Endothelial cell (in vitro differentiated cells): ENCODE measurements at regions not wholly inside any gene's neighbourhood (a gene's known extent, or its start where the extent isn't known, plus 50 kb on each side); places are given as distances from the start of the nearest gene placed in this dataset.

Experiments used
- DNase-seq: peaks from one replicate; pipeline ENCODE4 v3.0.0; 2021; ENCODE audit warnings: low spot score
- H3K27ac Mint-ChIP-seq: one replicate; pipeline ENCODE4 v1.8.0; 2021; ENCODE audit warnings: mixed read lengths, inconsistent platforms; ENCODE audit not compliant: unreplicated experiment
- H3K27me3 Mint-ChIP-seq: one replicate; pipeline ENCODE4 v1.8.0; 2021; ENCODE audit warnings: mild to moderate bottlenecking, moderate library complexity, mixed read lengths, inconsistent platforms; ENCODE audit not compliant: unreplicated experiment
- H3K36me3 Mint-ChIP-seq: one replicate; pipeline ENCODE4 v1.8.0; 2021; ENCODE audit warnings: mild to moderate bottlenecking, low read depth, mixed read lengths, inconsistent platforms; ENCODE audit not compliant: unreplicated experiment
- H3K4me1 Mint-ChIP-seq: one replicate; pipeline ENCODE4 v1.8.0; 2021; ENCODE audit warnings: mild to moderate bottlenecking, mixed read lengths, inconsistent platforms; ENCODE audit not compliant: unreplicated experiment
- H3K4me3 Mint-ChIP-seq: one replicate; pipeline ENCODE4 v1.8.0; 2021; ENCODE audit warnings: mild to moderate bottlenecking, mixed read lengths, inconsistent platforms; ENCODE audit not compliant: unreplicated experiment
- H3K9me3 Mint-ChIP-seq: one replicate; pipeline ENCODE4 v1.8.0; 2021; ENCODE audit warnings: mixed read lengths, inconsistent platforms; ENCODE audit not compliant: unreplicated experiment
- TF ChIP-seq, protein P1 (sequence below): fragments of 200-600 bp; sonication (generic); IDR thresholded peaks from one replicate; pipeline ENCODE4 v1.5.0; 2021; ENCODE audit warnings: antibody characterized with exemption; ENCODE audit not compliant: unreplicated experiment

DNA sequence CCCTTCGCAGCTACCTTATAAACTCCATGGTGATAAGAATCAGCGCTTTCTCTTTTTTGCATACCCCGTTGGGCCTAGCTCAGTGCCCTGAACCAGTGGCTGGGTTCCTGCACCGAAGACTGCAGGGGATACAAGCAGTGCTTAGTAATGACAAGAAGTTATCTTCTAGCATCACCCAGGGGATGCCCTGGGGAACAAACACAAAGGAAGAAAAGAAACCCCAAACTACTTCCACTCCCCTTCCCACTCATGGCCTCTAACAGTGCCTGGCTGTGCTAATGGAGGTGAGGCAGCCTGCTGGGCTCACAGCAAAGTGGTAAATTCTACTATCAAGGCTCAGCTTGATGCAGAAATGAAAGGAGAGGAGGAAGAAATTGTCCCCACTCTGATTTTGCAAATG, 314.7 kb downstream of the TXNL1 start:
- TF ChIP-seq, protein P1, sequence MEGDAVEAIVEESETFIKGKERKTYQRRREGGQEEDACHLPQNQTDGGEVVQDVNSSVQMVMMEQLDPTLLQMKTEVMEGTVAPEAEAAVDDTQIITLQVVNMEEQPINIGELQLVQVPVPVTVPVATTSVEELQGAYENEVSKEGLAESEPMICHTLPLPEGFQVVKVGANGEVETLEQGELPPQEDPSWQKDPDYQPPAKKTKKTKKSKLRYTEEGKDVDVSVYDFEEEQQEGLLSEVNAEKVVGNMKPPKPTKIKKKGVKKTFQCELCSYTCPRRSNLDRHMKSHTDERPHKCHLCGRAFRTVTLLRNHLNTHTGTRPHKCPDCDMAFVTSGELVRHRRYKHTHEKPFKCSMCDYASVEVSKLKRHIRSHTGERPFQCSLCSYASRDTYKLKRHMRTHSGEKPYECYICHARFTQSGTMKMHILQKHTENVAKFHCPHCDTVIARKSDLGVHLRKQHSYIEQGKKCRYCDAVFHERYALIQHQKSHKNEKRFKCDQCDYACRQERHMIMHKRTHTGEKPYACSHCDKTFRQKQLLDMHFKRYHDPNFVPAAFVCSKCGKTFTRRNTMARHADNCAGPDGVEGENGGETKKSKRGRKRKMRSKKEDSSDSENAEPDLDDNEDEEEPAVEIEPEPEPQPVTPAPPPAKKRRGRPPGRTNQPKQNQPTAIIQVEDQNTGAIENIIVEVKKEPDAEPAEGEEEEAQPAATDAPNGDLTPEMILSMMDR: no peak
- Mint-ChIP-seq H3K9me3 (no peaks in the 10 kb centered on the region), H3K27ac (no peak overlapping the region), H3K4me1 (no peaks in the 10 kb centered on the region), H3K4me3 (no peak overlapping the region), H3K27me3 (peaks cover 2% of the 10 kb centered on the region), H3K36me3 (no peaks in the 10 kb centered on the region)
- no peak for DNase-seq

DNA sequence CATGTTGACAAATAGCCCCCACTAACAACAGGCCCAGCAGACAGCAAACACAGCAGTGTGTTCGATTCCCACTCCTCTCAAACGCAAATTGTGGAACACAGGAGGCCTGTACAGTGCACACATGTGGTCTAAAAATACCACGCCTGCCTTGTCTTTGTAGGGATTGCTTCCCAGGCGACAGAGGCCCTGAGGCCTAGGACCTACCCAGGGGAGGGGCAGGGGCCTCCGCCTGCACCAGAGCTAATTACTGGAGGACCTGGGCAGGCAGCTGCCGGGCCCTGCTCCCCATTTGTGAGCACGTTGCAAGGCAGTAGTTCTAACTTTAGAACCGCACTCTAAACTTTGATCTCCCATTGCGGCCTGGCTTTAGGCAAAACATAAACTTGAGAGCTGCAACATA, 316.0 kb downstream of the TXNL1 start:
- Mint-ChIP-seq H3K27ac (no peak overlapping the region), H3K27me3 (peaks cover 2% of the 10 kb centered on the region), H3K36me3 (no peaks in the 10 kb centered on the region), H3K9me3 (no peaks in the 10 kb centered on the region), H3K4me3 (no peak overlapping the region), H3K4me1 (peaks cover 5% of the 10 kb centered on the region)
- TF ChIP-seq, protein P1: no peak
- no peak for DNase-seq

- H3K4me3 Mint-ChIP-seq: no peak overlapping the region
- DNase-seq: no peak
- peaks cover 5% of the 10 kb centered on the region for H3K4me1 Mint-ChIP-seq
- no peaks in the 10 kb centered on the region for H3K36me3 Mint-ChIP-seq
- TF ChIP-seq, protein P1: no peak
- H3K27ac Mint-ChIP-seq: no peak overlapping the region
- H3K9me3 Mint-ChIP-seq: no peaks in the 10 kb centered on the region
- peaks cover 2% of the 10 kb centered on the region for H3K27me3 Mint-ChIP-seq
Observed at GRCh38 chr18:56321470-56321869, 316.9 kb downstream of the TXNL1 start.

GRCh38 chr18:56319953-56320352, 318.4 kb downstream of the TXNL1 start:
- DNase-seq: no peak
- Mint-ChIP-seq H3K27ac (no peak overlapping the region), H3K36me3 (no peaks in the 10 kb centered on the region), H3K27me3 (peaks cover 2% of the 10 kb centered on the region), H3K9me3 (no peaks in the 10 kb centered on the region), H3K4me3 (no peak overlapping the region), H3K4me1 (peaks cover 5% of the 10 kb centered on the region)
- TF ChIP-seq, protein P1: no peak

GRCh38 chr18:56316727-56317126, 321.7 kb downstream of the TXNL1 start:
- no peak overlapping the region for H3K4me3 Mint-ChIP-seq
- DNase-seq: no peak
- H3K9me3 Mint-ChIP-seq: no peaks in the 10 kb centered on the region
- TF ChIP-seq, protein P1: no peak
- no peaks in the 10 kb centered on the region for H3K27me3 Mint-ChIP-seq
- H3K4me1 Mint-ChIP-seq: peaks cover 8% of the 10 kb centered on the region
- H3K36me3 Mint-ChIP-seq: no peaks in the 10 kb centered on the region
- H3K27ac Mint-ChIP-seq: no peak overlapping the region
